HL-60 (cell line): ENCODE measurements at regions not wholly inside any gene's neighbourhood (a gene's known extent, or its start where the extent isn't known, plus 50 kb on each side); places are given as distances from the start of the nearest gene placed in this dataset.

ENCODE experiments used
- GABPA ChIP-seq: IDR thresholded peaks from 2 replicates; pipeline ENCODE4 v1.6.1; 2012; ENCODE audit warnings: low read depth
- TF ChIP-seq, protein P1 (sequence below): IDR thresholded peaks from one replicate; pipeline ENCODE4 v1.5.1; 2011; ENCODE audit warnings: low read length, control low read depth, inconsistent platforms; ENCODE audit not compliant: insufficient read depth
- TF ChIP-seq, protein P2 (sequence below): IDR thresholded peaks from 2 replicates; pipeline ENCODE4 v1.6.1; 2012; ENCODE audit warnings: low read depth; ENCODE audit not compliant: insufficient replicate concordance

DNA sequence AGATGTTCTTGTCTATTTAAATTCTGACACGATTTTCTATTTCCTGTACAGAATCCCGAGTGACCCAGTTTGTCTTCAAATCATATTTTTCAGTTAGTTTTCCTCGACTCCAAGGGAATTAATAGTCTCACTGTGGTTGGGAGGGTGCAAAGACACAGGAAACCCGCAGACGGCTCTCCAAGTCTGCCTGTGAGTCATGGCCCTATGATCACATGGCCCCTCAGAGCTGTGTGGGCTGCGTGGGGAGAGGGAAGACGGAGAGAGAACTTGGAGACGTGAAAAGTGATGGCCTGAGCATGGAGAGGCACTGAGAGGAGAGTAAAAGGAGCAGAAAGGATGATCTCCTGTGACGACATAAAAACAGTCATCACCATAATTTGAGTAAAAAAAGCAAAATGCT lies 989.9 kb downstream of the DCDC2C start:
- TF ChIP-seq, protein P1, sequence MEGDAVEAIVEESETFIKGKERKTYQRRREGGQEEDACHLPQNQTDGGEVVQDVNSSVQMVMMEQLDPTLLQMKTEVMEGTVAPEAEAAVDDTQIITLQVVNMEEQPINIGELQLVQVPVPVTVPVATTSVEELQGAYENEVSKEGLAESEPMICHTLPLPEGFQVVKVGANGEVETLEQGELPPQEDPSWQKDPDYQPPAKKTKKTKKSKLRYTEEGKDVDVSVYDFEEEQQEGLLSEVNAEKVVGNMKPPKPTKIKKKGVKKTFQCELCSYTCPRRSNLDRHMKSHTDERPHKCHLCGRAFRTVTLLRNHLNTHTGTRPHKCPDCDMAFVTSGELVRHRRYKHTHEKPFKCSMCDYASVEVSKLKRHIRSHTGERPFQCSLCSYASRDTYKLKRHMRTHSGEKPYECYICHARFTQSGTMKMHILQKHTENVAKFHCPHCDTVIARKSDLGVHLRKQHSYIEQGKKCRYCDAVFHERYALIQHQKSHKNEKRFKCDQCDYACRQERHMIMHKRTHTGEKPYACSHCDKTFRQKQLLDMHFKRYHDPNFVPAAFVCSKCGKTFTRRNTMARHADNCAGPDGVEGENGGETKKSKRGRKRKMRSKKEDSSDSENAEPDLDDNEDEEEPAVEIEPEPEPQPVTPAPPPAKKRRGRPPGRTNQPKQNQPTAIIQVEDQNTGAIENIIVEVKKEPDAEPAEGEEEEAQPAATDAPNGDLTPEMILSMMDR, result no peak
- TF ChIP-seq GABPA, result no peak
- TF ChIP-seq, protein P2, sequence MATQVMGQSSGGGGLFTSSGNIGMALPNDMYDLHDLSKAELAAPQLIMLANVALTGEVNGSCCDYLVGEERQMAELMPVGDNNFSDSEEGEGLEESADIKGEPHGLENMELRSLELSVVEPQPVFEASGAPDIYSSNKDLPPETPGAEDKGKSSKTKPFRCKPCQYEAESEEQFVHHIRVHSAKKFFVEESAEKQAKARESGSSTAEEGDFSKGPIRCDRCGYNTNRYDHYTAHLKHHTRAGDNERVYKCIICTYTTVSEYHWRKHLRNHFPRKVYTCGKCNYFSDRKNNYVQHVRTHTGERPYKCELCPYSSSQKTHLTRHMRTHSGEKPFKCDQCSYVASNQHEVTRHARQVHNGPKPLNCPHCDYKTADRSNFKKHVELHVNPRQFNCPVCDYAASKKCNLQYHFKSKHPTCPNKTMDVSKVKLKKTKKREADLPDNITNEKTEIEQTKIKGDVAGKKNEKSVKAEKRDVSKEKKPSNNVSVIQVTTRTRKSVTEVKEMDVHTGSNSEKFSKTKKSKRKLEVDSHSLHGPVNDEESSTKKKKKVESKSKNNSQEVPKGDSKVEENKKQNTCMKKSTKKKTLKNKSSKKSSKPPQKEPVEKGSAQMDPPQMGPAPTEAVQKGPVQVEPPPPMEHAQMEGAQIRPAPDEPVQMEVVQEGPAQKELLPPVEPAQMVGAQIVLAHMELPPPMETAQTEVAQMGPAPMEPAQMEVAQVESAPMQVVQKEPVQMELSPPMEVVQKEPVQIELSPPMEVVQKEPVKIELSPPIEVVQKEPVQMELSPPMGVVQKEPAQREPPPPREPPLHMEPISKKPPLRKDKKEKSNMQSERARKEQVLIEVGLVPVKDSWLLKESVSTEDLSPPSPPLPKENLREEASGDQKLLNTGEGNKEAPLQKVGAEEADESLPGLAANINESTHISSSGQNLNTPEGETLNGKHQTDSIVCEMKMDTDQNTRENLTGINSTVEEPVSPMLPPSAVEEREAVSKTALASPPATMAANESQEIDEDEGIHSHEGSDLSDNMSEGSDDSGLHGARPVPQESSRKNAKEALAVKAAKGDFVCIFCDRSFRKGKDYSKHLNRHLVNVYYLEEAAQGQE, result no peak
